H1 (cell line): ENCODE measurements at regions not wholly inside any gene's neighbourhood (a gene's known extent, or its start where the extent isn't known, plus 50 kb on each side); places are given as distances from the start of the nearest gene placed in this dataset.

ENCODE experiments used
- CTCF ChIA-PET: fragments of 300-600 bp; sonication (Branson Sonifier 250); formaldehyde crosslinking; loops from one replicate; lab custom pipeline; 2021; ENCODE audit not compliant: partially characterized antibody; lab: Charles Lee
- POLR2A ChIA-PET: fragments of 300-600 bp; sonication (Branson Sonifier 250); formaldehyde crosslinking; loops from one replicate; lab custom pipeline; 2021; ENCODE audit warnings: inconsistent platforms; ENCODE audit not compliant: partially characterized antibody; lab: Charles Lee
- DNase-seq, 2 experiments: peaks; one replicate each; pipeline versions ENCODE4 v3.0.0 to v3.0.0-alpha.2; 2010 to 2022; ENCODE audit warnings: low spot score in 2 of 2, low read depth in 1 of 2, mixed read lengths in 1 of 2
- FAIRE-seq: peaks from 2 replicates; lab custom pipeline; 2011; peaks lifted over from hg19 to GRCh38; lab: Jason Lieb, UNC
- H2AFZ ChIP-seq: 2 replicates; pipeline ENCODE4 v1.8.1; 2012; ENCODE audit warnings: low read length, inconsistent platforms
- H2AK5ac ChIP-seq: 2 replicates; pipeline ENCODE4 v1.6.1; 2013; ENCODE audit warnings: low read depth, low read length
- H2BK120ac ChIP-seq: replicated peaks from 2 replicates; pipeline ENCODE3; 2013; ENCODE audit warnings: low read depth, low read length, inconsistent platforms
- H2BK12ac ChIP-seq: 2 replicates; pipeline ENCODE4 v1.6.1; 2013; ENCODE audit warnings: low read depth, low read length
- H2BK15ac ChIP-seq: 2 replicates; pipeline ENCODE4 v1.6.1; 2013; ENCODE audit warnings: low read length
- H2BK20ac ChIP-seq: 2 replicates; pipeline ENCODE4 v1.6.1; 2013; ENCODE audit warnings: low read length
- H2BK5ac ChIP-seq: 2 replicates; pipeline ENCODE4 v1.6.1; 2013; ENCODE audit warnings: low read depth, low read length
- H3K14ac ChIP-seq: 2 replicates; pipeline ENCODE4 v1.6.1; 2013; ENCODE audit warnings: inconsistent platforms; ENCODE audit not compliant: insufficient read length
- H3K18ac ChIP-seq: 2 replicates; pipeline ENCODE4 v1.6.1; 2013; ENCODE audit warnings: low read length; ENCODE audit errors: extremely low read depth
- H3K23ac ChIP-seq: 2 replicates; pipeline ENCODE4 v1.6.1; 2013; ENCODE audit warnings: inconsistent platforms; ENCODE audit not compliant: insufficient read length
- H3K23me2 ChIP-seq: 2 replicates; pipeline ENCODE4 v1.6.1; 2013; ENCODE audit warnings: low read depth, low read length
- H3K27ac ChIP-seq: 2 replicates; pipeline ENCODE4 v1.6.1; 2011; ENCODE audit warnings: low read depth, low read length, inconsistent platforms
- H3K27me3 ChIP-seq, 4 experiments: replicated peaks in 1 of 4; 1 replicate in 1 of 4; 2 replicates in 3 of 4; pipeline versions ENCODE4 v1.6.1 to v1.8.1; 2011 to 2013; ENCODE audit warnings: low read length in 3 of 4, mild to moderate bottlenecking in 3 of 4, inconsistent platforms in 2 of 4, mixed read lengths in 2 of 4, moderate library complexity in 1 of 4; ENCODE audit not compliant: control insufficient read depth in 3 of 4, insufficient read depth in 3 of 4; ENCODE audit errors: extremely low read depth in 1 of 4
- H3K36me3 ChIP-seq, 4 experiments: 2 replicates each; pipeline versions ENCODE4 v1.6.1 to v1.8.1; 2011 to 2013; ENCODE audit warnings: mild to moderate bottlenecking in 4 of 4, low read length in 3 of 4, moderate library complexity in 2 of 4, control low read depth in 1 of 4, inconsistent platforms in 1 of 4; ENCODE audit not compliant: insufficient read depth in 4 of 4, control insufficient read depth in 2 of 4
- H3K4ac ChIP-seq: replicated peaks from 2 replicates; pipeline ENCODE3; 2013; ENCODE audit warnings: low read length, low read depth, mixed read lengths, inconsistent platforms; ENCODE audit not compliant: insufficient read length
- H3K4me1 ChIP-seq, 4 experiments: replicated peaks in 1 of 4; 1 replicate in 1 of 4; 2 replicates in 3 of 4; pipeline versions ENCODE4 v1.6.1 to v1.8.1; 2011 to 2013; ENCODE audit warnings: low read length in 3 of 4, inconsistent platforms in 2 of 4, mixed read lengths in 1 of 4; ENCODE audit not compliant: insufficient read depth in 4 of 4, control insufficient read depth in 3 of 4
- H3K4me2 ChIP-seq, 2 experiments: 2 replicates each; pipeline versions ENCODE4 v1.6.1 to v1.8.1; 2011 to 2013; ENCODE audit warnings: low read depth in 2 of 2, low read length in 2 of 2, control low read depth in 1 of 2, inconsistent platforms in 1 of 2, mild to moderate bottlenecking in 1 of 2; ENCODE audit not compliant: insufficient read depth in 1 of 2
- H3K4me3 ChIP-seq, 4 experiments: fragments of 200-600, 300-600 bp in 1 of 4; sonication (generic), shearing (Covaris generic), sonication (Bioruptor Twin) in 1 of 4; 2 replicates each; pipeline versions ENCODE4 v1.5.1 to v1.8.1; 2011 to 2016; ENCODE audit warnings: low read length in 4 of 4, low read depth in 3 of 4, control low read depth in 2 of 4, inconsistent platforms in 2 of 4, mild to moderate bottlenecking in 2 of 4, mixed read lengths in 1 of 4, moderate library complexity in 1 of 4; ENCODE audit not compliant: insufficient read depth in 2 of 4; ENCODE audit errors: extremely low read depth in 1 of 4
- H3K56ac ChIP-seq: replicated peaks from 2 replicates; pipeline ENCODE3; 2013; ENCODE audit warnings: low read depth, mild to moderate bottlenecking, mixed read lengths, low read length, inconsistent platforms; ENCODE audit not compliant: insufficient read length
- H3K79me1 ChIP-seq: 2 replicates; pipeline ENCODE4 v1.6.1; 2013; ENCODE audit warnings: low read depth, low read length, control low read depth
- H3K79me2 ChIP-seq, 2 experiments: 2 replicates each; pipeline versions ENCODE4 v1.6.1 to v1.8.1; 2012 to 2013; ENCODE audit warnings: low read length in 2 of 2, mild to moderate bottlenecking in 2 of 2, inconsistent platforms in 1 of 2; ENCODE audit not compliant: insufficient read depth in 2 of 2, control insufficient read depth in 1 of 2
- H3K9ac ChIP-seq, 4 experiments: replicated peaks in 1 of 4; 1 replicate in 1 of 4; 2 replicates in 3 of 4; pipeline versions ENCODE4 v1.6.1 to v1.8.1; 2011 to 2013; ENCODE audit warnings: low read depth in 3 of 4, low read length in 3 of 4, control low read depth in 2 of 4, mild to moderate bottlenecking in 2 of 4, moderate library complexity in 2 of 4, inconsistent platforms in 1 of 4; ENCODE audit errors: extremely low read depth in 1 of 4
- H3K9me3 ChIP-seq, 2 experiments: 2 replicates each; pipeline versions ENCODE4 v1.6.1 to v1.8.1; 2012 to 2013; ENCODE audit warnings: mild to moderate bottlenecking in 2 of 2, moderate library complexity in 2 of 2, control low read depth in 1 of 2, inconsistent platforms in 1 of 2, low read depth in 1 of 2, low read length in 1 of 2, mixed read lengths in 1 of 2; ENCODE audit not compliant: insufficient read depth in 2 of 2
- H4K20me1 ChIP-seq, 2 experiments: replicated peaks in 1 of 2; 2 replicates each; pipeline versions ENCODE3 to v1.8.1; 2011 to 2013; ENCODE audit warnings: inconsistent platforms in 2 of 2, low read length in 2 of 2, mild to moderate bottlenecking in 1 of 2; ENCODE audit not compliant: insufficient read depth in 2 of 2, control insufficient read depth in 1 of 2
- H4K5ac ChIP-seq: 2 replicates; pipeline ENCODE4 v1.6.1; 2013; ENCODE audit warnings: low read length, low read depth, mixed read lengths, inconsistent platforms; ENCODE audit not compliant: insufficient read length
- H4K8ac ChIP-seq: 2 replicates; pipeline ENCODE4 v1.8.0; 2013; ENCODE audit warnings: mild to moderate bottlenecking, moderate library complexity, low read length, inconsistent platforms; ENCODE audit not compliant: insufficient read depth; ENCODE audit errors: extremely low read depth
- H4K91ac ChIP-seq: replicated peaks from 2 replicates; pipeline ENCODE3; 2013; ENCODE audit warnings: low read length, mixed read lengths, inconsistent platforms; ENCODE audit not compliant: insufficient read length
- ATF3 ChIP-seq: IDR thresholded peaks from 2 replicates; pipeline ENCODE4 v1.6.1; 2011; ENCODE audit warnings: low read depth, mild to moderate bottlenecking, low read length; ENCODE audit not compliant: insufficient read depth
- CEBPB ChIP-seq: IDR thresholded peaks from 2 replicates; pipeline ENCODE4 v1.6.1; 2012; ENCODE audit warnings: low read depth, low read length
- CTCF ChIP-seq, 3 experiments: IDR thresholded peaks; 1 replicate in 2 of 3; 2 replicates in 1 of 3; pipeline versions ENCODE4 v1.5.1 to v1.6.1; 2011; ENCODE audit warnings: low read length in 3 of 3, mild to moderate bottlenecking in 3 of 3, inconsistent platforms in 2 of 3, low read depth in 1 of 3, moderate library complexity in 1 of 3; ENCODE audit not compliant: insufficient read depth in 1 of 3; ENCODE audit errors: control extremely low read depth in 1 of 3
- GABPA ChIP-seq: IDR thresholded peaks from 2 replicates; pipeline ENCODE4 v1.6.1; 2011; ENCODE audit warnings: mild to moderate bottlenecking, low read length, moderate library complexity, borderline replicate concordance; ENCODE audit not compliant: insufficient read depth
- KDM1A ChIP-seq: fragments of 200-600, 300-600 bp; sonication (generic); IDR thresholded peaks from 2 replicates; pipeline ENCODE4 v1.7.1; 2016; ENCODE audit warnings: mild to moderate bottlenecking, low read length, borderline replicate concordance
- NRF1 ChIP-seq: IDR thresholded peaks from 2 replicates; pipeline ENCODE4 v1.6.1; 2011; ENCODE audit warnings: mild to moderate bottlenecking, low read depth, low read length, improper control_type of control experiment
- POLR2AphosphoS5 ChIP-seq: IDR thresholded peaks from 2 replicates; pipeline ENCODE4 v1.6.1; 2011; ENCODE audit warnings: low read depth, low read length
- RAD21 ChIP-seq, 2 experiments: IDR thresholded peaks in 1 of 2; conservative IDR thresholded peaks in 1 of 2; 2 replicates each; pipeline ENCODE4 v1.6.1; 2011; ENCODE audit warnings: low read depth in 2 of 2, low read length in 2 of 2, improper control_type of control experiment in 1 of 2, inconsistent platforms in 1 of 2, mild to moderate bottlenecking in 1 of 2, moderate library complexity in 1 of 2
- TEAD4 ChIP-seq: IDR thresholded peaks from 2 replicates; pipeline ENCODE4 v1.6.1; 2012; ENCODE audit warnings: low read depth, low read length, inconsistent platforms, mixed read lengths
- YY1 ChIP-seq: IDR thresholded peaks from 2 replicates; pipeline ENCODE4 v1.6.1; 2011; ENCODE audit warnings: low read depth, mild to moderate bottlenecking, low read length
- WGBS, 2 experiments: shearing (Covaris generic) in 1 of 2; methylation state at CpG; one replicate each; pipeline versions ENCODE4 v1.1.6 to v1.1.7; 2013 to 2015; ENCODE audit warnings: low lambda C conversion rate in 2 of 2, mixed read lengths in 2 of 2, inconsistent platforms in 1 of 2, low coverage in 1 of 2, missing lambda C conversion rate in 1 of 2; ENCODE audit not compliant: insufficient replicate concordance in 2 of 2, insufficient coverage in 1 of 2, insufficient read length in 1 of 2; ENCODE audit errors: extremely low coverage in 1 of 2, missing lambda C conversion rate in 1 of 2; 5-methylcytosine and 5-hydroxymethylcytosine counted together

GRCh38 chr2:53422979-53423378 is 344.6 kb upstream of the CHAC2 start:
- Histone ChIP-seq H3K23me2 (no peaks in the 10 kb centered on the region), H3K4ac (no peak overlapping the region), H3K9ac (no peak overlapping the region), H4K8ac (no peak overlapping the region), H4K5ac (no peak overlapping the region), H3K27me3 (no peaks in the 10 kb centered on the region), H2AFZ (peak overlapping the region; percentile 94; the same call in 1 of the 2 replicates), H2BK5ac (no peak overlapping the region), H3K79me1 (no peaks in the 10 kb centered on the region), H4K20me1 (no peaks in the 10 kb centered on the region), H3K36me3 (no peaks in the 10 kb centered on the region), H4K91ac (no peak overlapping the region), H2BK15ac (no peak overlapping the region; the same call in 1 of the 2 replicates), H2BK12ac (no peak overlapping the region), H3K18ac (0 out of 2 replicates have a peak overlapping the region, but pooled peaks have one; percentile 78), H3K23ac (no peak overlapping the region), H3K79me2 (no peaks in the 10 kb centered on the region)
- POLR2A ChIA-PET, result no interaction called here
- CTCF ChIA-PET, result interaction anchor here (0.6 to 3.2 kb wide), 33 partner anchors 8 to 1604 kb away, joined by 3 to 15 read pairs (median 4); no protein-coding TSS in a partner anchor
- TF ChIP-seq TEAD4 (no peak), YY1 (0 out of 2 replicates have a peak, but pooled peaks have one; percentile 18), ATF3 (no peak), KDM1A (no peak), CEBPB (0 out of 2 replicates have a peak, but pooled peaks have one; percentile 9), GABPA (no peak), NRF1 (no peak), RAD21 (IDR thresholded peaks at IDR 0.05 in 1 of 2, conservative IDR thresholded peaks at IDR 0.05 in 1 of 2; ENCODE audit: low read depth in 2 of 2, low read length in 2 of 2) (peak; percentile 83 to 86), CTCF (IDR thresholded peaks at IDR 0.05; ENCODE audit: control extremely low read depth in 1 of 3, insufficient read depth in 1 of 3, low read depth in 1 of 3, low read length in 3 of 3) (peak; percentile 26 to 80 (median 59)), POLR2AphosphoS5 (no peak)
- TF ChIP-seq, all 59 proteins: peak for 4
- no peak overlapping the region for H3K56ac ChIP-seq
- H3K27ac ChIP-seq, result no peak overlapping the region
- no peaks in the 10 kb centered on the region; a peak in 1 of 7 replicates for H3K4me1 ChIP-seq
- H3K9me3 ChIP-seq, result no peaks in the 10 kb centered on the region
- DNase-seq (peak; percentile 27 to 59), FAIRE-seq (peak; percentile 85)
- no peak overlapping the region for H3K4me2 ChIP-seq
- H2BK120ac ChIP-seq, result no peak overlapping the region
- H3K14ac ChIP-seq, result no peak overlapping the region
- H2BK20ac ChIP-seq, result no peak overlapping the region
- no peak overlapping the region for H3K4me3 ChIP-seq
- WGBS, 2 experiments, result 10% methylated on average over 3 of the region's 3 CpGs; no CpG with 5 or more reads in 1 of the 2 experiments
- no peak overlapping the region for H2AK5ac ChIP-seq
